Chondrocyte (in vitro differentiated cells): ENCODE measurements at regions not wholly inside any gene's neighbourhood (a gene's known extent, or its start where the extent isn't known, plus 50 kb on each side); places are given as distances from the start of the nearest gene placed in this dataset.
A peak's percentile ranks its signal among the peaks of the same experiment; 100 is the strongest.

Experiments used
- DNase-seq: peaks from one replicate; pipeline ENCODE4 v3.0.0; 2021; ENCODE audit warnings: mixed read lengths, low spot score
- H3K27ac Mint-ChIP-seq: one replicate; pipeline ENCODE4 v1.8.0; 2021; ENCODE audit warnings: mild to moderate bottlenecking, moderate library complexity, mixed read lengths; ENCODE audit not compliant: unreplicated experiment
- H3K27me3 Mint-ChIP-seq: 2 replicates; pipeline ENCODE4 v1.8.0; 2021; ENCODE audit warnings: low read depth, mixed read lengths
- H3K36me3 Mint-ChIP-seq: 2 replicates; pipeline ENCODE4 v1.8.0; 2021; ENCODE audit warnings: low read depth, mixed read lengths
- H3K4me1 Mint-ChIP-seq: 2 replicates; pipeline ENCODE4 v1.8.0; 2021; ENCODE audit warnings: low read depth, mild to moderate bottlenecking, mixed read lengths
- H3K4me3 Mint-ChIP-seq: one replicate; pipeline ENCODE4 v1.8.0; 2021; ENCODE audit warnings: mild to moderate bottlenecking, moderate library complexity, mixed read lengths; ENCODE audit not compliant: unreplicated experiment
- H3K9me3 Mint-ChIP-seq: 2 replicates; pipeline ENCODE4 v1.8.0; 2021; ENCODE audit warnings: low read depth, mixed read lengths
- CTCF ChIP-seq: fragments of 200-600 bp; sonication (generic); IDR thresholded peaks from 2 replicates; pipeline ENCODE4 v1.5.0; 2021; ENCODE audit warnings: antibody characterized with exemption, mild to moderate bottlenecking, moderate library complexity

- Mint-ChIP-seq H3K27ac (no peak overlapping the region), H3K36me3 (no peaks in the 10 kb centered on the region), H3K4me1 (peaks cover 14% of the 10 kb centered on the region), H3K27me3 (peaks cover 32% of the 10 kb centered on the region), H3K4me3 (no peak overlapping the region), H3K9me3 (no peaks in the 10 kb centered on the region)
- peak; percentile 91 for DNase-seq
- no peak for TF ChIP-seq CTCF
Measured at GRCh38 chr22:49044776-49045175, 782.9 kb downstream of the BRD1 start.

GRCh38 chr22:49044091-49044490 lies 783.6 kb downstream of the BRD1 start:
- no peak for TF ChIP-seq CTCF
- Mint-ChIP-seq H3K36me3 (no peaks in the 10 kb centered on the region), H3K4me1 (peaks cover 14% of the 10 kb centered on the region), H3K4me3 (no peak overlapping the region), H3K27ac (no peak overlapping the region), H3K9me3 (no peaks in the 10 kb centered on the region), H3K27me3 (peaks cover 27% of the 10 kb centered on the region)
- peak; percentile 86 for DNase-seq

- Mint-ChIP-seq H3K4me3 (no peak overlapping the region), H3K9me3 (no peaks in the 10 kb centered on the region), H3K36me3 (no peaks in the 10 kb centered on the region), H3K4me1 (peaks cover 12% of the 10 kb centered on the region), H3K27me3 (peaks cover 25% of the 10 kb centered on the region), H3K27ac (no peak overlapping the region)
- DNase-seq = peak; percentile 75
- no peak for TF ChIP-seq CTCF
Measured at GRCh38 chr22:49042877-49043859, 784.5 kb downstream of the BRD1 start.

GRCh38 chr22:49042066-49042465 lies 785.6 kb downstream of the BRD1 start:
- H3K27ac Mint-ChIP-seq = no peak overlapping the region
- peak; percentile 24 for DNase-seq
- H3K4me1 Mint-ChIP-seq = peaks cover under 1% of the 10 kb centered on the region
- no peak for TF ChIP-seq CTCF
- H3K4me3 Mint-ChIP-seq = no peak overlapping the region
- H3K27me3 Mint-ChIP-seq = peaks cover 18% of the 10 kb centered on the region
- no peaks in the 10 kb centered on the region for H3K36me3 Mint-ChIP-seq
- no peaks in the 10 kb centered on the region for H3K9me3 Mint-ChIP-seq

- Mint-ChIP-seq H3K4me3 (no peak overlapping the region), H3K4me1 (no peaks in the 10 kb centered on the region), H3K36me3 (no peaks in the 10 kb centered on the region), H3K27me3 (peaks cover 17% of the 10 kb centered on the region), H3K27ac (no peak overlapping the region), H3K9me3 (no peaks in the 10 kb centered on the region)
- TF ChIP-seq CTCF = no peak
- DNase-seq = peak; percentile 59
Measured at GRCh38 chr22:49040754-49041467, 786.8 kb downstream of the BRD1 start.
